OCI-LY3 (cell line): ENCODE measurements at regions not wholly inside any gene's neighbourhood (a gene's known extent, or its start where the extent isn't known, plus 50 kb on each side); places are given as distances from the start of the nearest gene placed in this dataset.
A peak's percentile ranks its signal among the peaks of the same experiment; 100 is the strongest.

ENCODE experiments used
- H2AFZ ChIP-seq: fragments of 200-600, 300-600 bp; shearing (Covaris generic); 2 replicates; pipeline ENCODE4 v1.6.0; 2014; ENCODE audit warnings: antibody characterized with exemption, low read depth, low read length
- H3K27ac ChIP-seq: fragments of 200-600, 300-600 bp; sonication (generic); 2 replicates; pipeline ENCODE4 v1.5.1; 2014; ENCODE audit warnings: mild to moderate bottlenecking, low read length, moderate library complexity, mixed read lengths
- H3K27me3 ChIP-seq: fragments of 200-600, 300-600 bp; sonication (generic); 2 replicates; pipeline ENCODE4 v1.6.1; 2014; ENCODE audit warnings: low read depth, low read length, mixed read lengths
- H3K36me3 ChIP-seq: fragments of 200-600, 300-600 bp; sonication (generic); replicated peaks from 2 replicates; pipeline ENCODE3; 2014; ENCODE audit warnings: low read depth, low read length, mixed read lengths
- H3K4me1 ChIP-seq: fragments of 300-600, 200-600 bp; sonication (generic); 2 replicates; pipeline ENCODE4 v1.6.1; 2014; ENCODE audit warnings: low read length, mixed read lengths
- H3K4me2 ChIP-seq: fragments of 200-600, 300-600 bp; sonication (generic); 2 replicates; pipeline ENCODE4 v1.6.1; 2014; ENCODE audit warnings: low read length, mixed read lengths
- H3K4me3 ChIP-seq: fragments of 300-600, 200-600 bp; sonication (generic); 2 replicates; pipeline ENCODE4 v1.5.1; 2014; ENCODE audit warnings: antibody characterized with exemption, mild to moderate bottlenecking, low read length, moderate library complexity
- H3K79me2 ChIP-seq: fragments of 300-600, 200-600 bp; shearing (Covaris generic); 2 replicates; pipeline ENCODE4 v1.6.1; 2014; ENCODE audit warnings: mild to moderate bottlenecking, low read length, mixed read lengths
- H3K9ac ChIP-seq: fragments of 300-600, 200-600 bp; shearing (Covaris generic); 2 replicates; pipeline ENCODE4 v1.6.0; 2014; ENCODE audit warnings: mild to moderate bottlenecking, low read length, moderate library complexity
- H3K9me3 ChIP-seq: fragments of 200-600, 300-600 bp; shearing (Covaris generic); 2 replicates; pipeline ENCODE4 v1.6.1; 2014; ENCODE audit warnings: low read length, mixed read lengths; ENCODE audit not compliant: insufficient read depth
- H4K20me1 ChIP-seq: fragments of 200-600, 300-600 bp; sonication (generic); 2 replicates; pipeline ENCODE4 v1.6.1; 2016; ENCODE audit warnings: low read length, mixed read lengths; ENCODE audit not compliant: insufficient read depth
- CTCF ChIP-seq: fragments of 200-600, 300-600 bp; sonication (generic); IDR thresholded peaks from 2 replicates; pipeline ENCODE4 v1.5.1; 2014; ENCODE audit warnings: antibody characterized with exemption, low read length, low read depth
- EZH2phosphoT487 ChIP-seq: fragments of 200-600 bp; shearing (Covaris generic); IDR thresholded peaks from 2 replicates; pipeline ENCODE4 v1.6.1; 2018; ENCODE audit warnings: antibody characterized with exemption, mixed run types, low read depth

- Histone ChIP-seq H3K9me3 (no peaks in the 10 kb centered on the region), H3K4me3 (no peak overlapping the region), H3K4me1 (peaks cover 9% of the 10 kb centered on the region), H3K9ac (no peak overlapping the region), H3K4me2 (no peak overlapping the region), H3K79me2 (no peaks in the 10 kb centered on the region), H3K27ac (no peak overlapping the region), H4K20me1 (no peaks in the 10 kb centered on the region), H2AFZ (no peak overlapping the region), H3K36me3 (no peaks in the 10 kb centered on the region), H3K27me3 (no peaks in the 10 kb centered on the region)
- no peak for TF ChIP-seq CTCF
- no peak for TF ChIP-seq EZH2phosphoT487
Observed at GRCh38 chr2:52082646-52083045, 1050.7 kb upstream of the NRXN1 start.

- Histone ChIP-seq H3K79me2 (no peaks in the 10 kb centered on the region), H3K4me2 (no peak overlapping the region), H4K20me1 (no peaks in the 10 kb centered on the region), H2AFZ (no peak overlapping the region), H3K36me3 (no peaks in the 10 kb centered on the region), H3K9me3 (no peaks in the 10 kb centered on the region), H3K4me3 (no peak overlapping the region), H3K27ac (no peak overlapping the region), H3K9ac (no peak overlapping the region), H3K4me1 (peaks cover 24% of the 10 kb centered on the region), H3K27me3 (no peaks in the 10 kb centered on the region)
- TF ChIP-seq CTCF (no peak), EZH2phosphoT487 (no peak)
Observed at GRCh38 chr2:52079602-52080001, 1047.7 kb upstream of the NRXN1 start.

- no peak overlapping the region for H3K4me2 ChIP-seq
- no peaks in the 10 kb centered on the region for H3K36me3 ChIP-seq
- H2AFZ ChIP-seq: no peak overlapping the region
- no peak overlapping the region for H3K27ac ChIP-seq
- H3K4me1 ChIP-seq: peaks cover 33% of the 10 kb centered on the region
- no peaks in the 10 kb centered on the region for H4K20me1 ChIP-seq
- TF ChIP-seq CTCF (no peak), EZH2phosphoT487 (no peak)
- H3K79me2 ChIP-seq: no peaks in the 10 kb centered on the region
- no peak overlapping the region for H3K4me3 ChIP-seq
- H3K27me3 ChIP-seq: no peaks in the 10 kb centered on the region
- no peak overlapping the region for H3K9ac ChIP-seq
- H3K9me3 ChIP-seq: no peaks in the 10 kb centered on the region
Observed at GRCh38 chr2:52077159-52077558, 1045.2 kb upstream of the NRXN1 start.

GRCh38 chr2:52074130-52074719, 1042.3 kb upstream of the NRXN1 start:
- H3K9ac ChIP-seq: no peak overlapping the region
- TF ChIP-seq EZH2phosphoT487 (no peak), CTCF (no peak)
- peak overlapping the region; percentile 29 for H3K4me2 ChIP-seq
- no peaks in the 10 kb centered on the region for H3K79me2 ChIP-seq
- no peak overlapping the region for H3K4me3 ChIP-seq
- no peaks in the 10 kb centered on the region for H3K27me3 ChIP-seq
- H3K4me1 ChIP-seq: peaks cover 29% of the 10 kb centered on the region
- H3K9me3 ChIP-seq: no peaks in the 10 kb centered on the region
- H4K20me1 ChIP-seq: no peaks in the 10 kb centered on the region
- H3K27ac ChIP-seq: no peak overlapping the region; the same call in 1 of the 2 replicates
- no peaks in the 10 kb centered on the region for H3K36me3 ChIP-seq
- H2AFZ ChIP-seq: peak overlapping the region; percentile 90
